ENCODE measurements at regions not wholly inside any gene's neighbourhood (a gene's known extent, or its start where the extent isn't known, plus 50 kb on each side); places are given as distances from the start of the nearest gene placed in this dataset.

DNA sequence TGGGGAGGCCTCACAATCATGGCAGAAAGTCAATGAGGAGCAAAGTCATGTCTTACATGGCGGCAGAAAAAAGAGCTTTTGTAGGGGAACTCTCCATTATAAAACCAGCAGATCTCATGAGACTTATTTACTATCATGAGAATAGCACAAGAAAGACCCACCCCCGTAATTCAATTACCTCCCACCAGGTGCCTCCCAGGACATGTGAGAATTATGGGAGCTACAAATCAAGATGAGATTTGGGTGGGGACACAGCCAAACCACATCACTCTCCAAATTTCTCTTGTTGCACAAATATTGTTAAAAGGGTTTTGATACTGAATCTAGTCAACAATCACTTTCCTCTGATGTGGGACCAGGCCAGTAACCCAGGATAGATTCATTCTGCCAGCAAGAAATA is 1176.1 kb downstream of the CDH9 start:
- H3K27ac ChIP-seq: no peak overlapping the region
- intact Hi-C loops (cut with DNase I; ENCODE audit: low total_unique reads): no loop called here
- peak; percentile 43 for DNase-seq
- H3K36me3 ChIP-seq (ENCODE audit: low read depth, missing control alignments): no peaks in the 10 kb centered on the region
- no peak overlapping the region for H3K4me3 ChIP-seq
- TF ChIP-seq, protein P1, sequence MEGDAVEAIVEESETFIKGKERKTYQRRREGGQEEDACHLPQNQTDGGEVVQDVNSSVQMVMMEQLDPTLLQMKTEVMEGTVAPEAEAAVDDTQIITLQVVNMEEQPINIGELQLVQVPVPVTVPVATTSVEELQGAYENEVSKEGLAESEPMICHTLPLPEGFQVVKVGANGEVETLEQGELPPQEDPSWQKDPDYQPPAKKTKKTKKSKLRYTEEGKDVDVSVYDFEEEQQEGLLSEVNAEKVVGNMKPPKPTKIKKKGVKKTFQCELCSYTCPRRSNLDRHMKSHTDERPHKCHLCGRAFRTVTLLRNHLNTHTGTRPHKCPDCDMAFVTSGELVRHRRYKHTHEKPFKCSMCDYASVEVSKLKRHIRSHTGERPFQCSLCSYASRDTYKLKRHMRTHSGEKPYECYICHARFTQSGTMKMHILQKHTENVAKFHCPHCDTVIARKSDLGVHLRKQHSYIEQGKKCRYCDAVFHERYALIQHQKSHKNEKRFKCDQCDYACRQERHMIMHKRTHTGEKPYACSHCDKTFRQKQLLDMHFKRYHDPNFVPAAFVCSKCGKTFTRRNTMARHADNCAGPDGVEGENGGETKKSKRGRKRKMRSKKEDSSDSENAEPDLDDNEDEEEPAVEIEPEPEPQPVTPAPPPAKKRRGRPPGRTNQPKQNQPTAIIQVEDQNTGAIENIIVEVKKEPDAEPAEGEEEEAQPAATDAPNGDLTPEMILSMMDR (IDR thresholded peaks at IDR 0.05): no peak
- TF ChIP-seq POLR2A (IDR thresholded peaks at IDR 0.05): no peak
- 83 to 93% methylated on average over 2 of the region's 2 CpGs for WGBS, 2 donors
- H3K9me3 ChIP-seq: no peaks in the 10 kb centered on the region
- H3K4me1 ChIP-seq: no peaks in the 10 kb centered on the region
- H3K27me3 ChIP-seq: no peaks in the 10 kb centered on the region

DNA sequence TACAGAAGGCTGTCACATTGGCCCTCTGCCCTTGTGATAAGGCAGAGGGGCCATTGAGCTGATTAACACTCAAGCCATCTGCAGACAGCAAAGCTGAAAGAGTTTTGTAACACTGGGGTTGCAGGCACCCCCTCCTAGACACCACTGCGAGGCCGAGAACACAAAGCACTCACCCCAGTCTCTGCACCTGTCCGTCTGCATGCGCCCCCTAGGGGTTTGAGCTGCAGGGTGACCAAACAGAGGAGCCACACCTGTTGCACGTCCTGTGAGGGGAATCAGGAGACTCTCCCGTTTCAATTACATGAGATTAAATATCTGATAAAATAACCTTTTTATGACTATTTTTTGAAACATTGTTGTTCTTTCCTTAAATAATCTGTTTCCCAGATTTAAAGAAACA is 1180.4 kb downstream of the CDH9 start:
- H3K4me1 ChIP-seq: no peaks in the 10 kb centered on the region
- no peak overlapping the region for H3K4me3 ChIP-seq
- H3K36me3 ChIP-seq (ENCODE audit: low read depth, missing control alignments): no peaks in the 10 kb centered on the region
- H3K27ac ChIP-seq: no peak overlapping the region
- intact Hi-C loops (cut with DNase I; ENCODE audit: low total_unique reads): no loop called here
- DNase-seq: peak; percentile 60
- no peak for TF ChIP-seq POLR2A (IDR thresholded peaks at IDR 0.05)
- TF ChIP-seq, protein P1 (IDR thresholded peaks at IDR 0.05): peak in 1 of 3 experiments; percentile 30
- 33 to 37% methylated on average over 6 of the region's 6 CpGs for WGBS, 2 donors
- no peaks in the 10 kb centered on the region for H3K27me3 ChIP-seq
- H3K9me3 ChIP-seq: no peaks in the 10 kb centered on the region

DNA sequence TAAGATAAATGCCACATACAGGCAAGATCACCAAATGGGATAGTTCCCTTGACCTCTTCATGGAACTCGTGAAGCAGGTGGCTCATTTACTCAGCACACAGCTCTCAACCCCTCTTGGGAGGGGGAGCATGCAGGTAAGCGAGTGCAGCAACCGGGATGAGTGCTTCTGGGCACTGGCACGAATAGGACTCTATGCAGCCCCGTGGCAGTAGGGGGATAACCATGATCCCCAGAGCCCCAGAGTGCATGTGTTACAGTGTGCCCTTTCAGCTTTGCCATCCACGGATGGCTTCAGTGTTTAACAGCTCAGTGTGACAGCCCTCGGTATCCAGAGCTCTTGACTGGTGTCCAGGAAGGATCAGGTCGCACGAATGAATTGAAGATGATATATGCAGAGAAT is 1187.1 kb downstream of the CDH9 start:
- H3K27me3 ChIP-seq: no peaks in the 10 kb centered on the region
- WGBS, 2 donors: 47 to 63% methylated on average over 8 to 9 of the region's 9 CpGs
- no peak overlapping the region for H3K27ac ChIP-seq
- intact Hi-C loops (cut with DNase I; ENCODE audit: low total_unique reads): no loop called here
- peaks cover 4% of the 10 kb centered on the region for H3K4me1 ChIP-seq
- no peak overlapping the region for H3K4me3 ChIP-seq
- no peak for TF ChIP-seq POLR2A (IDR thresholded peaks at IDR 0.05)
- TF ChIP-seq, protein P1 (IDR thresholded peaks at IDR 0.05): no peak
- H3K36me3 ChIP-seq (ENCODE audit: low read depth, missing control alignments): no peaks in the 10 kb centered on the region
- no peak for DNase-seq
- no peaks in the 10 kb centered on the region for H3K9me3 ChIP-seq

DNA sequence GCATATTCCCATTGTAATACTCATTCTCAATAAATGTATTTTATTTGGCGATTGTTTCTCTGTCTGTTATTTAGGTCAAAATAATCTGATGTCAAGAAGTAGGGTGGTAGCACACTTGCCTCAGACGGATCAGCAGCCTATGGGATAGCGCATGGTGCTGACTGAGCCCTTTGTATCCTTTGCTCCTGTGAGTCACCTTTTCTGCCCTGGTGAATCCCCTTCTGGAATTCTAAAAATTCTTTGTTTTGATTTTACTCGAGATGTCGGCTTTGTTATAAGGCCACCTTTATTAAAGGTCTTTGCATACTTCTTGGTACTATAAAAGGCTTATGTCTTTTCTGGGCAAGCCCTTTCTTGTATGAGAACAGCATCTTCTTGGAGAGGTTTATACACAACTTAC is 1187.8 kb downstream of the CDH9 start:
- no peaks in the 10 kb centered on the region for H3K27me3 ChIP-seq
- intact Hi-C loops (cut with DNase I; ENCODE audit: low total_unique reads): no loop called here
- H3K36me3 ChIP-seq (ENCODE audit: low read depth, missing control alignments): no peaks in the 10 kb centered on the region
- H3K4me3 ChIP-seq: no peak overlapping the region
- no peaks in the 10 kb centered on the region for H3K9me3 ChIP-seq
- peaks cover 4% of the 10 kb centered on the region for H3K4me1 ChIP-seq
- no peak overlapping the region for H3K27ac ChIP-seq
- DNase-seq: no peak
- 49 to 52% methylated on average over 5 of the region's 5 CpGs for WGBS, 2 donors
- no peak for TF ChIP-seq POLR2A (IDR thresholded peaks at IDR 0.05)
- TF ChIP-seq, protein P1 (IDR thresholded peaks at IDR 0.05): no peak

DNA sequence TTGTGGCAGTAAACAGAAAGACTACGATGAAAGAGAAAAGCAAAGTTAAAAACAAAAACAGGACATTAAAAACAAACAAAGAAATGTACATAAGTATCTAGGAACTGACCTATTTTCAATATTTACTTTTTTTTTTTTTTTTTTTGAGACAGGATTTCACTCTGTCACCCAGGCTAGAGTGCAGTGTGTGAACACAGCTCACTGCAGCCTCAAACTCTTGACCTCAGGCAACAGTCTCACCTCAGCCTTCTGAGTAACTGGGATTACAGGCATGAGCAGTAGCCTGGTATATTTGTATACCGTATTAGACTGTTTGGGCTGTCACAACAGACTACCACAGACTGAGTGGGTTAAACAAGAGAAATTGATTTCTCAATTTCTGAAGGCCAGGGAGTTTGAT is 1189.1 kb downstream of the CDH9 start:
- intact Hi-C loops (cut with DNase I; ENCODE audit: low total_unique reads): no loop called here
- Histone ChIP-seq H3K9me3 (no peaks in the 10 kb centered on the region), H3K27ac (no peak overlapping the region), H3K27me3 (no peaks in the 10 kb centered on the region), H3K4me3 (no peak overlapping the region), H3K4me1 (peaks cover 4% of the 10 kb centered on the region), H3K36me3 (ENCODE audit: low read depth, missing control alignments) (no peaks in the 10 kb centered on the region)
- TF ChIP-seq, protein P1 (IDR thresholded peaks at IDR 0.05): no peak
- no peak for TF ChIP-seq POLR2A (IDR thresholded peaks at IDR 0.05)
- 82 to 86% methylated on average over 2 of the region's 2 CpGs for WGBS, 2 donors
- no peak for DNase-seq
